Activated naive CD4-positive, alpha-beta T cell treated with anti-CD3 and anti-CD28 coated beads, Interleukin-2, amount 10 ng/mL, durations not matched to agents 7 days and 5 days (primary cell): ENCODE measurements at regions not wholly inside any gene's neighbourhood (a gene's known extent, or its start where the extent isn't known, plus 50 kb on each side); places are given as distances from the start of the nearest gene placed in this dataset.
A peak's percentile ranks its signal among the peaks of the same experiment; 100 is the strongest.

Source experiments
- CTCF ChIA-PET: fragments of 350-600 bp; sonication (Branson Sonifier 250); formaldehyde crosslinking; loops from one replicate; lab custom pipeline; 2021; ENCODE audit warnings: antibody characterized with exemption; lab: Charles Lee
- DNase-seq: peaks from one replicate; pipeline ENCODE4 v3.0.0-alpha.2; 2020
- H3K27ac Mint-ChIP-seq: one replicate; pipeline ENCODE4 v1.8.0; 2021; ENCODE audit warnings: mild to moderate bottlenecking, moderate library complexity, mixed read lengths
- H3K27me3 Mint-ChIP-seq: one replicate; pipeline ENCODE4 v1.8.0; 2021; ENCODE audit warnings: mild to moderate bottlenecking, mixed read lengths
- H3K36me3 Mint-ChIP-seq: one replicate; pipeline ENCODE4 v1.8.0; 2021; ENCODE audit warnings: mixed read lengths
- H3K4me1 Mint-ChIP-seq: one replicate; pipeline ENCODE4 v1.8.0; 2021; ENCODE audit warnings: mixed read lengths
- H3K4me3 Mint-ChIP-seq: one replicate; pipeline ENCODE4 v1.8.0; 2021; ENCODE audit warnings: mild to moderate bottlenecking, moderate library complexity, mixed read lengths
- H3K9me3 Mint-ChIP-seq: one replicate; pipeline ENCODE4 v1.8.0; 2021; ENCODE audit warnings: mixed read lengths

GRCh38 chr11:69232821-69233743, 60.9 kb upstream of the MYEOV start:
- no peak overlapping the region for H3K4me3 Mint-ChIP-seq
- no peaks in the 10 kb centered on the region for H3K4me1 Mint-ChIP-seq
- no peak overlapping the region for H3K27ac Mint-ChIP-seq

GRCh38 chr11:69233744-69234570, 60.0 kb upstream of the MYEOV start:
- Mint-ChIP-seq H3K36me3 (no peaks in the 10 kb centered on the region), H3K4me1 (no peaks in the 10 kb centered on the region), H3K27ac (no peak overlapping the region), H3K9me3 (no peaks in the 10 kb centered on the region), H3K4me3 (no peak overlapping the region), H3K27me3 (peaks cover 16% of the 10 kb centered on the region)
- CTCF ChIA-PET = interaction anchor here (0.7 kb wide), 1 partner anchor 17 kb away, joined by 3 read pairs; no protein-coding TSS in a partner anchor
- DNase-seq = no peak

More at GRCh38 chr11:69232821-69233743, 60.9 kb upstream of the MYEOV start:
- CTCF ChIA-PET = interaction anchor here (0.7 kb wide), 1 partner anchor 16 kb away, joined by 3 read pairs; no protein-coding TSS in a partner anchor
- DNase-seq = no peak
- H3K27me3 Mint-ChIP-seq = peaks cover 19% of the 10 kb centered on the region
- H3K9me3 Mint-ChIP-seq = no peaks in the 10 kb centered on the region
- no peaks in the 10 kb centered on the region for H3K36me3 Mint-ChIP-seq

- Mint-ChIP-seq H3K4me3 (no peak overlapping the region), H3K4me1 (no peaks in the 10 kb centered on the region), H3K27ac (no peak overlapping the region), H3K9me3 (no peaks in the 10 kb centered on the region), H3K27me3 (peaks cover 13% of the 10 kb centered on the region), H3K36me3 (no peaks in the 10 kb centered on the region)
- no peak for DNase-seq
- CTCF ChIA-PET = no interaction called here
Observed at GRCh38 chr11:69234740-69235710, 58.9 kb upstream of the MYEOV start.

GRCh38 chr11:69238573-69239351, 55.2 kb upstream of the MYEOV start:
- Mint-ChIP-seq H3K4me3 (no peak overlapping the region), H3K27ac (no peak overlapping the region), H3K9me3 (peaks cover 2% of the 10 kb centered on the region), H3K36me3 (peaks cover 2% of the 10 kb centered on the region), H3K4me1 (peaks cover 15% of the 10 kb centered on the region), H3K27me3 (peaks cover 9% of the 10 kb centered on the region)
- CTCF ChIA-PET = interaction anchor here (0.9 kb wide), 1 partner anchor 136 kb away, joined by 3 read pairs; no protein-coding TSS in a partner anchor
- no peak for DNase-seq

GRCh38 chr11:69239641-69240040, 54.3 kb upstream of the MYEOV start:
- Mint-ChIP-seq H3K4me1 (peaks cover 15% of the 10 kb centered on the region), H3K36me3 (peaks cover 2% of the 10 kb centered on the region), H3K27ac (no peak overlapping the region)

GRCh38 chr11:69240332-69241074, 53.5 kb upstream of the MYEOV start:
- CTCF ChIA-PET = no interaction called here
- Mint-ChIP-seq H3K27me3 (peaks cover 3% of the 10 kb centered on the region), H3K36me3 (peaks cover 2% of the 10 kb centered on the region), H3K4me3 (no peak overlapping the region), H3K27ac (no peak overlapping the region), H3K4me1 (peaks cover 15% of the 10 kb centered on the region), H3K9me3 (peaks cover 2% of the 10 kb centered on the region)
- DNase-seq = peak; percentile 31

More at GRCh38 chr11:69239641-69240040, 54.3 kb upstream of the MYEOV start:
- Mint-ChIP-seq H3K27me3 (peaks cover 9% of the 10 kb centered on the region), H3K4me3 (no peak overlapping the region), H3K9me3 (peaks cover 2% of the 10 kb centered on the region)
- no peak for DNase-seq
- CTCF ChIA-PET = no interaction called here

GRCh38 chr11:69241075-69241740, 52.7 kb upstream of the MYEOV start:
- no peak for DNase-seq
- Mint-ChIP-seq H3K36me3 (peaks cover 2% of the 10 kb centered on the region), H3K4me1 (peaks cover 15% of the 10 kb centered on the region), H3K4me3 (no peak overlapping the region), H3K27ac (no peak overlapping the region), H3K9me3 (peaks cover 2% of the 10 kb centered on the region), H3K27me3 (peaks cover 4% of the 10 kb centered on the region)
- CTCF ChIA-PET = no interaction called here

GRCh38 chr11:69241844-69242243, 52.1 kb upstream of the MYEOV start:
- Mint-ChIP-seq H3K27me3 (peaks cover 8% of the 10 kb centered on the region), H3K9me3 (peaks cover 2% of the 10 kb centered on the region), H3K36me3 (peaks cover 2% of the 10 kb centered on the region), H3K4me3 (no peak overlapping the region), H3K4me1 (peaks cover 15% of the 10 kb centered on the region), H3K27ac (no peak overlapping the region)
- CTCF ChIA-PET = interaction anchor here (0.7 kb wide), 1 partner anchor 1356 kb away, joined by 3 read pairs; no protein-coding TSS in a partner anchor
- no peak for DNase-seq

GRCh38 chr11:69242266-69242920, 51.6 kb upstream of the MYEOV start:
- H3K4me3 Mint-ChIP-seq = no peak overlapping the region
- H3K36me3 Mint-ChIP-seq = peaks cover 2% of the 10 kb centered on the region
- H3K27ac Mint-ChIP-seq = peak overlapping the region; percentile 81

GRCh38 chr11:69243496-69244200, 50.3 kb upstream of the MYEOV start:
- Mint-ChIP-seq H3K4me3 (no peak overlapping the region), H3K4me1 (peaks cover 15% of the 10 kb centered on the region), H3K27me3 (peaks cover 11% of the 10 kb centered on the region), H3K27ac (no peak overlapping the region), H3K9me3 (peaks cover 2% of the 10 kb centered on the region), H3K36me3 (peaks cover 2% of the 10 kb centered on the region)
- CTCF ChIA-PET = interaction anchor here (1.1 kb wide), 1 partner anchor 155 kb away, joined by 3 read pairs; no protein-coding TSS in a partner anchor
- no peak for DNase-seq

More at GRCh38 chr11:69242266-69242920, 51.6 kb upstream of the MYEOV start:
- Mint-ChIP-seq H3K27me3 (peaks cover 11% of the 10 kb centered on the region), H3K9me3 (peaks cover 2% of the 10 kb centered on the region), H3K4me1 (peaks cover 15% of the 10 kb centered on the region)
- CTCF ChIA-PET = interaction anchor here (0.7 kb wide), 1 partner anchor 1357 kb away, joined by 3 read pairs; no protein-coding TSS in a partner anchor
- DNase-seq = no peak
